ENCODE measurements at regions not wholly inside any gene's neighbourhood (a gene's known extent, or its start where the extent isn't known, plus 50 kb on each side); places are given as distances from the start of the nearest gene placed in this dataset.

GRCh38 chr14:101055106-101055662, 151.7 kb upstream of the RTL1 start:
- TF ChIP-seq POLR2A (IDR thresholded peaks at IDR 0.05) (no peak), CTCF (IDR thresholded peaks at IDR 0.05) (no peak)

All from vagina (tissue), 2 donors.